Activated CD4-positive, alpha-beta T cell treated with anti-CD3 and anti-CD28 coated beads, Interleukin-2, amount 10 ng/mL, durations not matched to agents 24 days and 14 days (primary cell): ENCODE measurements at regions not wholly inside any gene's neighbourhood (a gene's known extent, or its start where the extent isn't known, plus 50 kb on each side); places are given as distances from the start of the nearest gene placed in this dataset.
"Not testable (repeated sequence)": the region's sequence is repeated elsewhere in the genome, so short reads cannot be mapped to it uniquely, and the experiment has no call there.

Source experiments
- DNase-seq: peaks from one replicate; pipeline ENCODE4 v3.0.0; 2022
- H3K27ac Mint-ChIP-seq: one replicate; pipeline ENCODE4 v1.8.0; 2022; ENCODE audit warnings: mild to moderate bottlenecking, mixed read lengths
- H3K27me3 Mint-ChIP-seq: one replicate; pipeline ENCODE4 v1.8.0; 2022; ENCODE audit warnings: mixed read lengths
- H3K36me3 Mint-ChIP-seq: one replicate; pipeline ENCODE4 v1.8.0; 2022; ENCODE audit warnings: low read depth, mild to moderate bottlenecking, mixed read lengths
- H3K4me1 Mint-ChIP-seq: one replicate; pipeline ENCODE4 v1.8.0; 2021; ENCODE audit warnings: mixed read lengths
- H3K4me3 Mint-ChIP-seq: one replicate; pipeline ENCODE4 v1.8.0; 2022; ENCODE audit warnings: mild to moderate bottlenecking, moderate library complexity, mixed read lengths
- H3K9me3 Mint-ChIP-seq: one replicate; pipeline ENCODE4 v1.8.0; 2021; ENCODE audit warnings: mixed read lengths
- intact Hi-C: fragments of 100-400 bp; cut with micrococcal nuclease; formaldehyde crosslinking; loops from one replicate; pipeline ENCODE4 v1.15.1; 2023

GRCh38 chr12:25653487-25654175, 100.5 kb upstream of the LMNTD1 start:
- Mint-ChIP-seq H3K27me3 (peaks cover 5% of the 10 kb centered on the region), H3K27ac (no peak overlapping the region), H3K4me1 (peaks cover 4% of the 10 kb centered on the region), H3K4me3 (no peak overlapping the region), H3K9me3 (no peaks in the 10 kb centered on the region), H3K36me3 (no peaks in the 10 kb centered on the region)
- no peak for DNase-seq
- intact Hi-C loops = no loop called here

DNA sequence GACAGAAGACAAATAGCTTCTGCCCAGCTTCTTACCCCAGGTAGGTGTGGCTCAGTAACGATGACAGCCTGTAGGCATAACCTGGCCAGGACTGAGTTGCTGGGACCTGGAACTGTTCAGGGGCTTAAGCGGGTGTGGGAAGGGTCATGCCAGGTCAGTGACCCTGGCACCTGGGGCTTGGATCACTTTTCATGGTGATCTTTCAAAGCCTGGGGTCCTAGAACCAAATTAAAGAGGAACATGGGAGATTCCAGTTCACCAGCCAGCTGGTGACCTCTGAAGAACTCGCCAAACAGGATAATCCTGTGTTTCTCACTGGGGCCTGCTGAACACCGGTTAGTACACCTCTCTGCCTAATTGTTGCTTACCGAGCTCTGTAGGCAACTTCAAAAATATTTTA, 102.6 kb upstream of the LMNTD1 start:
- no peaks in the 10 kb centered on the region for H3K36me3 Mint-ChIP-seq
- no peak overlapping the region for H3K4me3 Mint-ChIP-seq
- peaks cover 3% of the 10 kb centered on the region for H3K9me3 Mint-ChIP-seq
- H3K4me1 Mint-ChIP-seq = peaks cover 4% of the 10 kb centered on the region
- intact Hi-C loops = no loop called here
- DNase-seq = no peak
- no peak overlapping the region for H3K27ac Mint-ChIP-seq
- peaks cover 5% of the 10 kb centered on the region for H3K27me3 Mint-ChIP-seq

DNA sequence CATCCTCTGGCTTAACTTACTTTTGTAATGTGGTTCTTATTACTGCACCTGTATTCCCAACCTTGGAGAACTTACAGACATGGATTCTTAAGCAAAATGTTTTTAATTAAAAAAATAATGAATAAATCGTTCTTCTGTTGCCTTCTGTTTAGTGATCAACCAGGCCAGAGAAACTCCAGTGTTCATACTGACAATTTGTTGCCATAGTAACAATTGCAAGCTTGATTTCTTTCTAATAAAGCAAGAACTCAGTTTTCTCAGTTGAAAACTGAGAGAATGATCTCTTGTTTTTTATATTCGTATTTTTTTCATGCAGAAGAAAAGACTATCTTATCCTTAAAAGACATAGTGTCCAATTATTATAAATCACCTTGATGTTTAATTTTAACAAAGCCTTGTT, 106.5 kb upstream of the LMNTD1 start:
- H3K27ac Mint-ChIP-seq = no peak overlapping the region
- H3K9me3 Mint-ChIP-seq = peaks cover 10% of the 10 kb centered on the region
- H3K27me3 Mint-ChIP-seq = peaks cover 7% of the 10 kb centered on the region
- no peaks in the 10 kb centered on the region for H3K4me1 Mint-ChIP-seq
- no peak overlapping the region for H3K4me3 Mint-ChIP-seq
- no peaks in the 10 kb centered on the region for H3K36me3 Mint-ChIP-seq
- intact Hi-C loops = no loop called here
- no peak for DNase-seq

GRCh38 chr12:25670076-25671055, 117.3 kb upstream of the LMNTD1 start:
- Mint-ChIP-seq H3K27me3 (no peaks in the 10 kb centered on the region), H3K4me3 (no peak overlapping the region), H3K36me3 (no peaks in the 10 kb centered on the region), H3K4me1 (no peaks in the 10 kb centered on the region), H3K27ac (no peak overlapping the region), H3K9me3 (no peaks in the 10 kb centered on the region)
- no peak for DNase-seq
- intact Hi-C loops = no loop called here

GRCh38 chr12:25675808-25676207, 122.7 kb upstream of the LMNTD1 start:
- Mint-ChIP-seq H3K4me1 (no peaks in the 10 kb centered on the region), H3K4me3 (no peak overlapping the region)
- intact Hi-C loops = no loop called here

DNA sequence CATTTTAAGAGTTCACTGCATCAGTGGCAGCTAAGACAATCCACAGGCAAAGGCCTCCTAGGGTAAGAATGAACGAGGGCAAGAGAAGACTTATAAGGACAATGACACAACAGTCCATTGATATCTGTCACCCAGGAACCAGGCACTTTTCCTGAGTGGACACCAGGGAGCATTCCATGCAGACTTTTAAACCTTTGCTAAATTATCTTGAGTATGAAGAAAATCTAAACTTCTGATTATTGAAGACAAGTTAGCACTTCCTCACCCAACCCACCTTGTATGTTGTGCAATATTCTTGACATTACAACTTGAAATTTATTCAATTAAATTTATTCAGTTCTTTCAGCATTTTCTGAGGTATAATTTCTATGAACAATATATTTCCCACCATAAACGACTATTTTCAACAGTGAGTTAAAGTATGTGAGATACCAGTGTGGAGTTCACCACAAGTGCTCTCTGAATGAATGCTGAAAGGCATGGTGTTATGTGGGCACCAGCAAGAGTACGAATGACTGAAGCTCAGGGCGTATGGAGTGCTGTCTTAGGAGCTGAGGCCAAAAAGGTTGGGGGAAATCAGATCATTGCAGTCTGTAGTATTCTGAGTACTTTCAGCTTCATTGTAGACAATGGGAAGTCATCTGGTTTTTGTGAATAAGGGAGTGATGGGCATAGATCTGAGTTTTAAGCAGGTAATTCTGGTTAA, 124.3 kb upstream of the LMNTD1 start:
- Mint-ChIP-seq H3K36me3 (no peaks in the 10 kb centered on the region), H3K4me3 (no peak overlapping the region), H3K9me3 (no peaks in the 10 kb centered on the region), H3K27ac (no peak overlapping the region), H3K27me3 (peaks cover 2% of the 10 kb centered on the region), H3K4me1 (no peaks in the 10 kb centered on the region)
- DNase-seq = no peak
- intact Hi-C loops = no loop called here

More at GRCh38 chr12:25675808-25676207, 122.7 kb upstream of the LMNTD1 start:
- Mint-ChIP-seq H3K27me3 (peaks cover 2% of the 10 kb centered on the region), H3K27ac (no peak overlapping the region), H3K9me3 (no peaks in the 10 kb centered on the region), H3K36me3 (no peaks in the 10 kb centered on the region)
- no peak for DNase-seq

GRCh38 chr12:25681580-25681979, 128.5 kb upstream of the LMNTD1 start:
- no peaks in the 10 kb centered on the region for H3K36me3 Mint-ChIP-seq
- no peaks in the 10 kb centered on the region for H3K4me1 Mint-ChIP-seq
- peaks cover 2% of the 10 kb centered on the region for H3K27me3 Mint-ChIP-seq
- no peak overlapping the region for H3K27ac Mint-ChIP-seq
- intact Hi-C loops = no loop called here
- H3K4me3 Mint-ChIP-seq = no peak overlapping the region
- peaks cover 3% of the 10 kb centered on the region for H3K9me3 Mint-ChIP-seq
- no peak for DNase-seq

- no peaks in the 10 kb centered on the region for H3K4me1 Mint-ChIP-seq
Observed at GRCh38 chr12:25682421-25682820, 129.3 kb upstream of the LMNTD1 start.

DNA sequence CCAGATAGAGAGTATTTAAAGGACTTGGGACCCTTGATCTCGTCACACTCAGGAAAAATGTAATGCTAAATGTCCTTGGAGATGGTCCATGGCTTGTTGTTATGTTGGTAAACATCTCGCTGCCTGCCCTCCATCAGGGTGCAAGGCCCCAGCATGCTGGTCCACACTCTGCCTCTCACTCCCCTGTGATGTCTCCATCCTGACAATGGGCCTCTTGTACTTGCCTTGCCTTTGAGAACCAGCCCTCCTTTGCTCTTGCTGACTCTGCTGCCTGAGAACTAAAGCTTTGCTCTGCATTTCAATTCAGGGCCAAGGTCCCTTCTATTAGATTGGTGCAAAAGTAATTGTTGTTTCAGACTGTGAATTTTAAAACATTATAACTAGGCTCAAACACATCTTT, 131.0 kb upstream of the LMNTD1 start:
- no peaks in the 10 kb centered on the region for H3K4me1 Mint-ChIP-seq
- H3K27me3 Mint-ChIP-seq = peaks cover under 1% of the 10 kb centered on the region
- DNase-seq = no peak
- intact Hi-C loops = no loop called here
- no peak overlapping the region for H3K27ac Mint-ChIP-seq
- no peak overlapping the region for H3K4me3 Mint-ChIP-seq
- H3K9me3 Mint-ChIP-seq = peaks cover 3% of the 10 kb centered on the region
- H3K36me3 Mint-ChIP-seq = no peaks in the 10 kb centered on the region

More at GRCh38 chr12:25682421-25682820, 129.3 kb upstream of the LMNTD1 start:
- intact Hi-C loops = no loop called here
- Mint-ChIP-seq H3K27me3 (peaks cover 2% of the 10 kb centered on the region), H3K4me3 (no peak overlapping the region), H3K36me3 (no peaks in the 10 kb centered on the region), H3K27ac (no peak overlapping the region), H3K9me3 (peaks cover 3% of the 10 kb centered on the region)
- DNase-seq = no peak

GRCh38 chr12:25686351-25686750, 133.3 kb upstream of the LMNTD1 start:
- DNase-seq = no peak
- no peaks in the 10 kb centered on the region for H3K36me3 Mint-ChIP-seq
- no peaks in the 10 kb centered on the region for H3K27me3 Mint-ChIP-seq
- H3K9me3 Mint-ChIP-seq = peaks cover 3% of the 10 kb centered on the region
- H3K4me1 Mint-ChIP-seq = no peaks in the 10 kb centered on the region
- intact Hi-C loops = no loop called here
- no peak overlapping the region for H3K27ac Mint-ChIP-seq
- no peak overlapping the region for H3K4me3 Mint-ChIP-seq

GRCh38 chr12:25687226-25687625, 134.1 kb upstream of the LMNTD1 start:
- Mint-ChIP-seq H3K36me3 (no peaks in the 10 kb centered on the region), H3K27ac (no peak overlapping the region), H3K9me3 (peaks cover 3% of the 10 kb centered on the region), H3K4me1 (no peaks in the 10 kb centered on the region), H3K4me3 (no peak overlapping the region), H3K27me3 (no peaks in the 10 kb centered on the region)
- DNase-seq = no peak
- intact Hi-C loops = no loop called here

GRCh38 chr12:25688851-25689250, 135.8 kb upstream of the LMNTD1 start:
- DNase-seq, H3K27me3 Mint-ChIP-seq, H3K36me3 Mint-ChIP-seq, H3K9me3 Mint-ChIP-seq, H3K4me1 Mint-ChIP-seq, H3K4me3 Mint-ChIP-seq, intact Hi-C loops, H3K27ac Mint-ChIP-seq: not testable (repeated sequence)

DNA sequence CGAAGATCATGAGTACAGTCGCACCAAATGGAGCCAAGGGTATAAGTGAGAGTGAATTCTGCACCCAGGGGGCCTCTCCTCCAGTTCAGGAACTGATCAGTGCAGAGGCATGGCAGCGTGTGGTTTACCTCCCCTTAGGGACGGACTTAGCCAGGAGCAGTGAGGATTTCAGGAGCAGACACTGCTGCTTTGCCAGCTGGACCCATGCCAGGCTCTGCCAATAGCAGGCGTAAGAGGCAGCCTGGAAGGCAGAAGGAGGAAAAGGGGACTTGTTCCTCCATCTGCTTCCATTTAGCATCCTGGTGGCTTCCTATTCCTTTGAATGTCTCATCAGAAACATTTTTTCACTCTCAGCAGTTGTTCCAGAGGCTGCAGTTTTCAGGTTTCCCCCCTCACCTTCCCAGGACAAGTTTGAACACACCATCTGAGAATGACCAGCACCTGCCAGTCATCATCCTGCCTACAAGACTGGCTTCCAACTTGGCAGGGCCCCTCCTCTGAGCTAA, 137.0 kb upstream of the LMNTD1 start:
- H3K9me3 Mint-ChIP-seq = peaks cover 3% of the 10 kb centered on the region
- intact Hi-C loops = no loop called here
- no peaks in the 10 kb centered on the region for H3K4me1 Mint-ChIP-seq
- H3K27ac Mint-ChIP-seq = no peak overlapping the region
- no peak overlapping the region for H3K4me3 Mint-ChIP-seq
- no peaks in the 10 kb centered on the region for H3K27me3 Mint-ChIP-seq
- no peaks in the 10 kb centered on the region for H3K36me3 Mint-ChIP-seq
- DNase-seq = no peak
